Upper lobe of left lung (tissue), 4 donors: ENCODE measurements at regions not wholly inside any gene's neighbourhood (a gene's known extent, or its start where the extent isn't known, plus 50 kb on each side); places are given as distances from the start of the nearest gene placed in this dataset.

Source experiments
- EP300 ChIP-seq, 4 donors: sonication (generic); formaldehyde crosslinking; IDR thresholded peaks; one replicate each; pipeline ENCODE4 v1.5.1; 2017; ENCODE audit warnings: antibody characterized with exemption in 4 of 4, control low read depth in 2 of 4
- POLR2A ChIP-seq, 4 donors: fragments of 450-650 bp; IDR thresholded peaks; one replicate each; pipeline ENCODE4 v1.5.1; 2016 to 2017; ENCODE audit warnings: antibody characterized with exemption in 4 of 4, mild to moderate bottlenecking in 2 of 4
- TF ChIP-seq, protein P1 (sequence below), 6 experiments: fragments of 450-650 bp in 4 of 6; fragments of 200-600 bp in 2 of 6; sonication (generic) in 2 of 6; IDR thresholded peaks; one replicate each; pipeline ENCODE4 v1.5.1; 2016 to 2019; ENCODE audit warnings: antibody characterized with exemption in 6 of 6

DNA sequence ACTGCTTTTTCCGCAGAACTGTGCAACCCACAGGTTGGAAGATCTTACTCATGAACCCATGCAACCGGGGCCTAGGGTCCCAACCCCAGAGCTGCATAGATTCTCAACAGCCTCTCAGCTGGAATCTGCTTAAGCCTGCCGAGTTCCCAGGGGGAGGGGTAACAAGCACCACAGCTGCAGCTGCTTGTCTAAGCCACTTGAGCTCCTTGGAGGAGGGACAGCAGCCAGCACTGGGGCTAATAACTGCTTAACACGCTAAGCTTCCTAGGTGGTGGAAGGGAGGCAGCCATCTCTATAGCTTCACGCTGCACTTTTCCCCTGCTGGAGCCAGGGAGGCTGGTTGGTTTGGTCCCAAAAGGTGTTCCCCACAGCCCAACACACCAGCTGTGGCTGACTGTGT lies 311.6 kb downstream of the DSC3 start:
- TF ChIP-seq, protein P1, sequence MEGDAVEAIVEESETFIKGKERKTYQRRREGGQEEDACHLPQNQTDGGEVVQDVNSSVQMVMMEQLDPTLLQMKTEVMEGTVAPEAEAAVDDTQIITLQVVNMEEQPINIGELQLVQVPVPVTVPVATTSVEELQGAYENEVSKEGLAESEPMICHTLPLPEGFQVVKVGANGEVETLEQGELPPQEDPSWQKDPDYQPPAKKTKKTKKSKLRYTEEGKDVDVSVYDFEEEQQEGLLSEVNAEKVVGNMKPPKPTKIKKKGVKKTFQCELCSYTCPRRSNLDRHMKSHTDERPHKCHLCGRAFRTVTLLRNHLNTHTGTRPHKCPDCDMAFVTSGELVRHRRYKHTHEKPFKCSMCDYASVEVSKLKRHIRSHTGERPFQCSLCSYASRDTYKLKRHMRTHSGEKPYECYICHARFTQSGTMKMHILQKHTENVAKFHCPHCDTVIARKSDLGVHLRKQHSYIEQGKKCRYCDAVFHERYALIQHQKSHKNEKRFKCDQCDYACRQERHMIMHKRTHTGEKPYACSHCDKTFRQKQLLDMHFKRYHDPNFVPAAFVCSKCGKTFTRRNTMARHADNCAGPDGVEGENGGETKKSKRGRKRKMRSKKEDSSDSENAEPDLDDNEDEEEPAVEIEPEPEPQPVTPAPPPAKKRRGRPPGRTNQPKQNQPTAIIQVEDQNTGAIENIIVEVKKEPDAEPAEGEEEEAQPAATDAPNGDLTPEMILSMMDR (IDR thresholded peaks at IDR 0.05) = no peak
- TF ChIP-seq EP300 (IDR thresholded peaks at IDR 0.05) (no peak), POLR2A (IDR thresholded peaks at IDR 0.05) (no peak)
